GM12878 (cell line): ENCODE measurements at regions not wholly inside any gene's neighbourhood (a gene's known extent, or its start where the extent isn't known, plus 50 kb on each side); places are given as distances from the start of the nearest gene placed in this dataset.

Source experiments
- ATAC-seq: fragments of 200-7000 bp; cut with Tn5 transposase; 3 replicates; pipeline ENCODE4 v1.9.1; 2020; ENCODE audit warnings: mild to moderate bottlenecking, moderate library complexity
- BruUV-seq: library from RNA; stranded (reverse); fragments of 400-500 nt; replicated peaks from 2 replicates; lab custom pipeline; 2021; lab: Mats Ljungman, UMichigan
- CTCF ChIA-PET: fragments of 300-600 bp; sonication (Branson Sonifier 250); formaldehyde crosslinking; extraction: SDS; loops from one replicate; lab custom pipeline; 2021; ENCODE audit warnings: inconsistent platforms; lab: Yijun Ruan, JAX
- POLR2A ChIA-PET: fragments of 350-600 bp; formaldehyde crosslinking; extraction: SDS; loops from one replicate; lab custom pipeline; 2021; ENCODE audit warnings: inconsistent platforms; lab: Charles Lee
- RAD21 ChIA-PET: fragments of 300-600 bp; sonication (Branson Sonifier 250); formaldehyde crosslinking; loops from one replicate; lab custom pipeline; 2023; ENCODE audit warnings: antibody characterized with exemption; ENCODE audit not compliant: unreplicated experiment; lab: Charles Lee
- SMC1A ChIA-PET: fragments of 300-600 bp; sonication (Branson Sonifier 250); formaldehyde crosslinking; loops from one replicate; lab custom pipeline; 2023; ENCODE audit not compliant: unreplicated experiment, uncharacterized antibody; lab: Charles Lee
- DNase-seq: peaks from one replicate; pipeline ENCODE4 v3.0.0-alpha.2; 2011; ENCODE audit warnings: low read depth, low spot score
- FAIRE-seq: peaks from 3 replicates; lab custom pipeline; 2011; peaks lifted over from hg19 to GRCh38; lab: Jason Lieb, UNC
- H2AFZ ChIP-seq: 2 replicates; pipeline ENCODE4 v1.6.0; 2011; ENCODE audit warnings: low read depth, low read length, control low read depth; ENCODE audit not compliant: control insufficient read depth
- H3K27ac ChIP-seq: 2 replicates; pipeline ENCODE4 v1.5.1; 2011; ENCODE audit warnings: control low read depth; ENCODE audit not compliant: control insufficient read depth, insufficient read depth
- H3K27me3 ChIP-seq, 2 experiments: replicated peaks in 1 of 2; 2 replicates each; pipeline versions ENCODE4 v1.6.0 to v1.6.1; 2011; ENCODE audit warnings: low read length in 1 of 2; ENCODE audit not compliant: control insufficient read depth in 2 of 2, insufficient read depth in 2 of 2
- H3K36me3 ChIP-seq, 2 experiments: 2 replicates each; pipeline ENCODE4 v1.5.1; 2011; ENCODE audit warnings: low read length in 1 of 2; ENCODE audit not compliant: control insufficient read depth in 2 of 2, insufficient read depth in 2 of 2
- H3K4me1 ChIP-seq: 2 replicates; pipeline ENCODE4 v1.6.1; 2011; ENCODE audit warnings: mild to moderate bottlenecking, low read length, moderate library complexity, mixed read lengths; ENCODE audit not compliant: control insufficient read depth, insufficient read depth
- H3K4me2 ChIP-seq: 2 replicates; pipeline ENCODE4 v1.6.0; 2011; ENCODE audit warnings: control low read depth; ENCODE audit not compliant: control insufficient read depth, insufficient read depth
- H3K4me3 ChIP-seq: fragments of 200-600 bp; sonication (generic); 2 replicates; pipeline ENCODE4 v1.5.1; 2016
- H3K79me2 ChIP-seq: 2 replicates; pipeline ENCODE4 v1.6.0; 2011; ENCODE audit warnings: low read length; ENCODE audit not compliant: control insufficient read depth, insufficient read depth
- H3K9ac ChIP-seq: 2 replicates; pipeline ENCODE4 v1.8.0; 2011; ENCODE audit warnings: low read length, control low read depth, mixed read lengths; ENCODE audit not compliant: control insufficient read depth, insufficient read depth
- H3K9me3 ChIP-seq: replicated peaks from 3 replicates; pipeline ENCODE4 v1.5.1; 2011; ENCODE audit warnings: mild to moderate bottlenecking, low read length; ENCODE audit not compliant: control insufficient read depth, insufficient read depth
- H4K20me1 ChIP-seq: 2 replicates; pipeline ENCODE4 v1.6.0; 2011; ENCODE audit not compliant: control insufficient read depth, insufficient read depth
- CEBPB ChIP-seq, 2 experiments: fragments of 150-350 bp in 1 of 2; IDR thresholded peaks; 2 replicates each; pipeline ENCODE4 v1.6.1; 2012 to 2014; ENCODE audit warnings: low read depth in 2 of 2, low read length in 2 of 2, borderline replicate concordance in 1 of 2, inconsistent platforms in 1 of 2
- CHD2 ChIP-seq: IDR thresholded peaks from 2 replicates; pipeline ENCODE4 v1.6.1; 2011; ENCODE audit warnings: low read depth, low read length, improper control_type of control experiment, borderline replicate concordance
- CREM ChIP-seq: IDR thresholded peaks from 2 replicates; pipeline ENCODE4 v1.6.1; 2014; ENCODE audit warnings: antibody characterized with exemption, low read depth
- DPF2 ChIP-seq: fragments of 450-650 bp; IDR thresholded peaks from 2 replicates; pipeline ENCODE4 v1.6.1; 2017; ENCODE audit warnings: mild to moderate bottlenecking
- GABPA ChIP-seq: IDR thresholded peaks from 2 replicates; pipeline ENCODE4 v1.6.1; 2014; ENCODE audit warnings: antibody characterized with exemption, low read depth, mild to moderate bottlenecking, inconsistent platforms
- IRF5 ChIP-seq: fragments of 450-650 bp; IDR thresholded peaks from 2 replicates; pipeline ENCODE4 v1.6.1; 2017; ENCODE audit warnings: borderline replicate concordance
- KAT2A ChIP-seq: conservative IDR thresholded peaks from 2 replicates; pipeline ENCODE4 v1.6.1; 2011; ENCODE audit warnings: low read depth, low read length; ENCODE audit not compliant: control insufficient read depth
- KDM1A ChIP-seq: fragments of 200-600 bp; sonication (generic); IDR thresholded peaks from 2 replicates; pipeline ENCODE4 v1.6.1; 2016; ENCODE audit warnings: borderline replicate concordance
- MTA3 ChIP-seq: IDR thresholded peaks from 2 replicates; pipeline ENCODE4 v1.6.1; 2012; ENCODE audit warnings: low read length, inconsistent platforms, borderline replicate concordance
- MYC ChIP-seq: IDR thresholded peaks from 2 replicates; pipeline ENCODE4 v1.6.1; 2011; ENCODE audit warnings: mild to moderate bottlenecking, low read length, moderate library complexity, inconsistent platforms; ENCODE audit not compliant: insufficient read depth, insufficient replicate concordance, insufficient read length, severe bottlenecking
- NFYA ChIP-seq: IDR thresholded peaks from 2 replicates; pipeline ENCODE4 v1.6.1; 2011; ENCODE audit warnings: low read depth, mild to moderate bottlenecking, low read length, improper control_type of control experiment, borderline replicate concordance
- PML ChIP-seq: IDR thresholded peaks from 2 replicates; pipeline ENCODE4 v1.6.1; 2012; ENCODE audit warnings: low read length, inconsistent platforms
- POLR2A ChIP-seq: IDR thresholded peaks from 2 replicates; pipeline ENCODE4 v1.6.1; 2011; ENCODE audit warnings: low read depth, mild to moderate bottlenecking, low read length
- RBBP5 ChIP-seq: fragments of 200-600 bp; sonication (generic); conservative IDR thresholded peaks from 2 replicates; pipeline ENCODE4 v1.6.1; 2016
- ZBTB11 ChIP-seq: fragments of 450-650 bp; formaldehyde crosslinking; IDR thresholded peaks from 2 replicates; pipeline ENCODE4 v1.5.0; 2022; ENCODE audit warnings: mild to moderate bottlenecking, missing genetic modification characterization
- ZSCAN29 ChIP-seq: fragments of 450-650 bp; IDR thresholded peaks from 2 replicates; pipeline ENCODE4 v1.6.1; 2017; ENCODE audit warnings: mild to moderate bottlenecking, moderate library complexity
- WGBS: methylation state at CpG from one replicate; pipeline ENCODE4 v1.1.6; 2016; ENCODE audit warnings: low lambda C conversion rate; ENCODE audit not compliant: insufficient replicate concordance, insufficient coverage; ENCODE audit errors: missing lambda C conversion rate; 5-methylcytosine and 5-hydroxymethylcytosine counted together
- in situ Hi-C: fragments of 300-500 bp; cut with MboI; formaldehyde crosslinking; loops from 9 replicates; pipeline ENCODE4 v1.14.3; 2018; ENCODE audit warnings: mixed read lengths
- intact Hi-C: fragments of 100-400 bp; cut with micrococcal nuclease; formaldehyde crosslinking; loops from one replicate; pipeline ENCODE4 v1.14.2; 2022; ENCODE audit not compliant: unreplicated experiment

DNA sequence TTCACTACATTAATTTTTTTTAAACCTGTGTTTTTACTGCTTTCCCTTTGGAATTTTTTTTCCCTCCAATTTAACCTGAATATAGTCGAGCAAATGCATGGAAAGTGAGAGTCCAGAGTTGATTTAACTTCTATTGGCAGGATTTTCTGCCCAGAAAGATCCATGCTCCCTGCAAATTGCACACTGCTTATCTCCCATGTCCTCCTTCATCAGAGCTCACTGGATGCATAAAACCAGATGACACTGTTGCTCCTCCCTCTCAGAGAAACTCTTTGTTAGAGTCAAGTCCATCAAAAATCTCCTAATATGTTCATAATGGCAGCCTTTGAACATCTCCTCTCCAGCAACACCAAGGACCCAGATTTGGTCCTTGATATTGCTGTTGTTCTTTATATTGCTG, 297.0 kb upstream of the SLC24A2 start:
- ChIA-PET RAD21 (no interaction called here), POLR2A (no interaction called here), CTCF (interaction anchor here (1.3 kb wide), 1 partner anchor 13 kb away, joined by 3 read pairs; no protein-coding TSS in a partner anchor), SMC1A (no interaction called here)
- in situ Hi-C loops (loop anchor here (10.0 kb wide), 1 partner anchor 61 kb away; no protein-coding TSS in a partner anchor), intact Hi-C loops (no loop called here)
- Histone ChIP-seq H3K36me3 (no peaks in the 10 kb centered on the region), H3K27me3 (no peaks in the 10 kb centered on the region), H3K4me1 (no peaks in the 10 kb centered on the region), H3K27ac (no peak overlapping the region), H3K4me3 (no peak overlapping the region), H2AFZ (no peak overlapping the region), H3K79me2 (no peaks in the 10 kb centered on the region), H3K4me2 (no peak overlapping the region), H3K9me3 (no peaks in the 10 kb centered on the region), H4K20me1 (no peaks in the 10 kb centered on the region), H3K9ac (no peak overlapping the region)
- DNase-seq = no peak
- TF ChIP-seq NFYA (no peak), KAT2A (no peak), GABPA (no peak), CEBPB (IDR thresholded peaks at IDR 0.05; ENCODE audit: borderline replicate concordance in 1 of 2, low read depth in 2 of 2, low read length in 2 of 2) (no peak), DPF2 (no peak), MTA3 (no peak), CHD2 (no peak), MYC (no peak)
- WGBS = 0% methylated on average over 1 of the region's 1 CpG
- FAIRE-seq = no peak
- no TSS peak for BruUV-seq
- ATAC-seq = no peak

GRCh38 chr9:20084125-20084524, 295.3 kb upstream of the SLC24A2 start:
- H3K4me3 ChIP-seq = no peak overlapping the region
- H3K9ac ChIP-seq = no peak overlapping the region
- intact Hi-C loops (no loop called here), in situ Hi-C loops (loop anchor here (10.0 kb wide), 1 partner anchor 59 kb away; no protein-coding TSS in a partner anchor)
- H3K9me3 ChIP-seq = no peaks in the 10 kb centered on the region
- no peaks in the 10 kb centered on the region for H3K27me3 ChIP-seq
- no peak overlapping the region for H2AFZ ChIP-seq
- DNase-seq = no peak
- FAIRE-seq = no peak
- ATAC-seq = no peak
- no peaks in the 10 kb centered on the region for H4K20me1 ChIP-seq
- WGBS = 10% methylated on average over 2 of the region's 2 CpGs
- BruUV-seq = no TSS peak
- H3K27ac ChIP-seq = no peak overlapping the region
- no peak overlapping the region for H3K4me2 ChIP-seq
- ChIA-PET RAD21 (no interaction called here), POLR2A (no interaction called here), SMC1A (interaction anchor here (0.7 kb wide), 1 partner anchor 240 kb away, joined by 3 read pairs; no protein-coding TSS in a partner anchor), CTCF (interaction anchor here (1.6 kb wide), 1 partner anchor 15 kb away, joined by 5 read pairs; no protein-coding TSS in a partner anchor)
- H3K36me3 ChIP-seq = no peaks in the 10 kb centered on the region
- no peaks in the 10 kb centered on the region for H3K79me2 ChIP-seq
- H3K4me1 ChIP-seq = no peaks in the 10 kb centered on the region
- TF ChIP-seq PML = no peak
- no peak for TF ChIP-seq ZSCAN29
- TF ChIP-seq KDM1A = no peak
- no peak for TF ChIP-seq POLR2A
- no peak for TF ChIP-seq IRF5
- TF ChIP-seq CHD2 = no peak
- no peak for TF ChIP-seq CREM
- TF ChIP-seq RBBP5 = no peak
- no peak for TF ChIP-seq ZBTB11
